Duodenal mucosa (tissue), 2 donors: ENCODE measurements at regions not wholly inside any gene's neighbourhood (a gene's known extent, or its start where the extent isn't known, plus 50 kb on each side); places are given as distances from the start of the nearest gene placed in this dataset.

Experiments used
- H3K27ac ChIP-seq: one replicate; pipeline ENCODE4 v1.7.0; 2013; ENCODE audit warnings: low read depth, low read length
- H3K27me3 ChIP-seq, 2 donors: one replicate each; pipeline ENCODE4 v1.7.0; 2013; ENCODE audit warnings: low read length in 2 of 2, control low read depth in 1 of 2; ENCODE audit not compliant: insufficient read depth in 2 of 2, control insufficient read depth in 1 of 2
- H3K36me3 ChIP-seq, 2 donors: one replicate each; pipeline ENCODE4 v1.7.0; 2013; ENCODE audit warnings: low read length in 2 of 2, control low read depth in 1 of 2; ENCODE audit not compliant: insufficient read depth in 2 of 2, control insufficient read depth in 1 of 2
- H3K4me1 ChIP-seq, 2 donors: one replicate each; pipeline ENCODE4 v1.7.0; 2013; ENCODE audit warnings: low read length in 2 of 2, control low read depth in 1 of 2; ENCODE audit not compliant: insufficient read depth in 2 of 2, control insufficient read depth in 1 of 2
- H3K4me3 ChIP-seq, 2 donors: one replicate each; pipeline ENCODE4 v1.7.0; 2013; ENCODE audit warnings: low read length in 2 of 2, low read depth in 1 of 2
- H3K9ac ChIP-seq, 2 donors: one replicate each; pipeline ENCODE4 v1.7.0; 2013; ENCODE audit warnings: low read length in 2 of 2, low read depth in 1 of 2
- H3K9me3 ChIP-seq, 2 donors: one replicate each; pipeline ENCODE4 v1.7.0; 2013; ENCODE audit warnings: low read length in 2 of 2, control low read depth in 1 of 2; ENCODE audit not compliant: control insufficient read depth in 1 of 2

DNA sequence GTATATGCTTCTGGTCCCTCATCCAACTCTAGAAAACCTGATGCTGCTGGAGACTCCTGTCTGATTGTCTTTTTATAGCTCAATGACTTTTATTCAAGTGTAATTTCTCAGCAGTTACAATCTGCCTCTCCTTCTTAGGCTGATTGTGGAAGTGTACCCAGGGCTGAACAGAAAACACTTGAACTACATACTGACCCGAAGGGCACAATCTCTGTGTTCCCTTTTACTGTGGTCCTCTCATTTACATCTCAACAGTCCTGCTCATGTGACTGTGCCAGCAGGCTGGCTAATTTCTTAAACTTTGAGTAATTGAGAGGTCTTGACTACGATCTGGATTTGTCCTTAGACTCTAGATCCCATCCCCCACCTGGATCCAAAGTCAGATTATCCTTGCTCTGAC, 863.4 kb downstream of the PDHA2 start:
- H3K9me3 ChIP-seq, result no peaks in the 10 kb centered on the region

DNA sequence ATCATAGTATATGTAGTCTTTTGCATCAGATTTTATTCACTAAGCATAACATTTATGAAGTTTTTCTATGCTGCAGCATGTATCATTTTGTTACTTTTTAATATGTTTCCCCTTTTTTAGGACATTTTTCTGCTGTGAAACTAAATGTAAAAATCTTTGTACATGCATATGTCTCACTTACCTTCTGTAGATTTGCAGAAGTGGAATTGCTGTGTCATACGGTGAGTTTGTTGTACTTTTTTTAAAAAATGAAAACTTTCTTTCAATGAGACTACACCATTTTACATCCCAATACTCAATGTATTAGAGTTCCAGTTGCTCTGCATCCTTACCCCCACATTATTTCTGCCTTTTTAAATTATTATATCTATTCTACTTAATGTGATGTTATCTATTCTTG, 868.9 kb downstream of the PDHA2 start:
- H3K9ac ChIP-seq, result no peak overlapping the region
- H3K27me3 ChIP-seq, result no peaks in the 10 kb centered on the region
- no peak overlapping the region for H3K4me3 ChIP-seq
- H3K9me3 ChIP-seq, result no peaks in the 10 kb centered on the region
- no peak overlapping the region for H3K27ac ChIP-seq
- H3K36me3 ChIP-seq, result no peaks in the 10 kb centered on the region
- no peaks in the 10 kb centered on the region for H3K4me1 ChIP-seq

More for the DNA sequence above, 863.4 kb downstream of the PDHA2 start:
- H3K4me3 ChIP-seq, result no peak overlapping the region
- H3K4me1 ChIP-seq, result no peaks in the 10 kb centered on the region
- H3K27ac ChIP-seq, result no peak overlapping the region
- H3K36me3 ChIP-seq, result no peaks in the 10 kb centered on the region
- no peaks in the 10 kb centered on the region for H3K27me3 ChIP-seq
- no peak overlapping the region for H3K9ac ChIP-seq

DNA sequence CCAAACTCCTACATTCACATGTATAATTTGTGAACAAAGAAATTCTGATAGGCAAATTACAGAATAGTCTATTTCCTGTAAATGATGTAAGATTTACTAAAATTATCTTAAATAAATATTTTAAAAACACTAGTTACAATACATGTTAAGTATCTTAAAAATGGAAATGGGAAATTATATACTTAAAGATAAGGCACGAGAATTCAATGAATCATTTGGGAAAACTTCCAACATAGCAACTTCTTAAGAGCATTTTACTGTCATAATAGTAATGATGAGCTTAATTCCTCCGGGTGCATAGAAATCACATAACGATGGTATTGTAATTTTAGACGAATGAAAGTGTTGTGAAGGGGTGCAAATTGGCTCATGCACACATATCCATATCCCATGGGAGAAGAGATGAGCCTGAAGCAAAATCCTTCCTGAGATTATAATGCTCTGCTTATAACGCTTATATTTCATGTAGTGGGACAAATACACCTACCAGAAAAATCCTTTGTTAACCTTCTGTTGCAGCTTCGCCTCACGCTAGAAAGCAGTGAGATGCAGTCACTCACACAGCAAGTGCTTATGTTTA, 873.5 kb downstream of the PDHA2 start:
- H3K27ac ChIP-seq, result no peak overlapping the region
- no peak overlapping the region for H3K9ac ChIP-seq
- H3K4me3 ChIP-seq, result no peak overlapping the region
- H3K4me1 ChIP-seq, result no peaks in the 10 kb centered on the region
- no peaks in the 10 kb centered on the region for H3K27me3 ChIP-seq
- no peaks in the 10 kb centered on the region for H3K9me3 ChIP-seq
- no peaks in the 10 kb centered on the region for H3K36me3 ChIP-seq

DNA sequence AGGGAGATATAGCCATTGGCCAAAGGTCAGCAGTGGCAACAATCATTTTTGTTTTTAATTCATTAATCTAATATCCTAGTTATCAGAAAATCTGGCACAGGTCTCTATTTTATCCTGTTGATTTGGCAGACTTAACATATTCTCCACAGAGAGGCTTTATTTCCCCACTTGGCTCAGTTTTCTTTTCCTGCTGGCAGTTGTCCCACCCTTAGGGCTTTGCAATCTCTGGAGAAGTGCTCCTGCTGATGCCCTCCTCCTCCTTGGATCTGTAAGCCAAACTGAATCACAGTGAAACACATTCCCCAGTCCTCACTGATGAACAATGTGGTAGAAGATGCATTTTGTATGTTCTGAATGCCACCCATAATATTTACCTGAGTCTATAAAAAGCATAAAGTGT, 889.7 kb downstream of the PDHA2 start:
- peaks cover 0 to 4% of the 10 kb centered on the region in 2 donors for H3K9me3 ChIP-seq
- no peak overlapping the region for H3K27ac ChIP-seq
- H3K27me3 ChIP-seq, result no peaks in the 10 kb centered on the region
- H3K4me1 ChIP-seq, result no peaks in the 10 kb centered on the region
- H3K4me3 ChIP-seq, result no peak overlapping the region
- H3K36me3 ChIP-seq, result no peaks in the 10 kb centered on the region
- H3K9ac ChIP-seq, result no peak overlapping the region

DNA sequence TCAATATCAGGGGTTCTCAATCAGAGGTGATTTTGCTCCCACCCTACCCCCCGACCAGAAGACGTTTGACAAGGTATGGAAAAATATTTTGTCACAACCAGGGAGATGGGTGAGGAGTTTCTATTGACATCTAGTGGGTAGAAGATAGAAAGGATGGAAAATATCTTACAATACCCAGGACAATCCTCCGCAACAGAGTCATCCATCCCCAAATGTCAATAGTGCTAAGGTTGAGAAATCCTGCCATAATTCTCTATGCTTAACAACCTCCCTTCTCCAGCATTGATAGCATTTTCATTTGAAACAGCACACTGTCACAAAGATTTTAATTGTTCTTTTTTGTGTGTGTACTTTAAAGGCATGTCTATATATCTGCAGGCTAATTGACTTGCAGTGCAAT, 890.5 kb downstream of the PDHA2 start:
- H3K9me3 ChIP-seq, result peaks cover 0 to 4% of the 10 kb centered on the region in 2 donors
- H3K9ac ChIP-seq, result no peak overlapping the region
- H3K4me3 ChIP-seq, result no peak overlapping the region
- no peaks in the 10 kb centered on the region for H3K36me3 ChIP-seq
- H3K4me1 ChIP-seq, result no peaks in the 10 kb centered on the region
- no peak overlapping the region for H3K27ac ChIP-seq
- no peaks in the 10 kb centered on the region for H3K27me3 ChIP-seq

DNA sequence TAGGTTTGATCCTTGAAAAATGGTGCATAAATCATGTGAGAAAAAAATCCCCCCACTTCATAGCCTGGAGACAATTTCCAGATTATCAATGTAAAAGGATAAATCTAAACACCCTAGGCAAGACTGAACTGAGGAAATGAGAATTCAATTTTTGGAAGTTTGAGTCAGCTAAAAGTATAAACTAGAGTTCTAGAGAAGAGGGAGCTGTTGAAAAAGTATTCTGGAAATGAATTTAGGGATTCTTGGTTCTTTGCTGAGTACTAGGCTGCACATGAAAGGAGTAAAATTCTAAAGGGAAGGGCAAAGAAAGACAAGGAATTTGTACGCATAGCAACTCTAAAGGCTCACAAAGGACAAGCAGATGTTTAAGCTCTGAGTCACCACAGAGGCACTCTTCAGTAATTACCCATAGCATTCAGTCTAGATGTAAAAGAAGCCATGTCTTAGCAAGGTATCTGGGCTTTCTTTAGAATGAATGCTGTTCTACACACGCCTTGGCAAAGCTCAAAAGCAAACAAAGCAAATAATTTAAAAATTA, 896.5 kb downstream of the PDHA2 start:
- no peak overlapping the region for H3K27ac ChIP-seq
- no peaks in the 10 kb centered on the region for H3K27me3 ChIP-seq
- H3K36me3 ChIP-seq, result no peaks in the 10 kb centered on the region
- H3K4me3 ChIP-seq, result no peak overlapping the region
- H3K9ac ChIP-seq, result no peak overlapping the region
- H3K4me1 ChIP-seq, result no peaks in the 10 kb centered on the region
- peaks cover 0 to 3% of the 10 kb centered on the region in 2 donors for H3K9me3 ChIP-seq

DNA sequence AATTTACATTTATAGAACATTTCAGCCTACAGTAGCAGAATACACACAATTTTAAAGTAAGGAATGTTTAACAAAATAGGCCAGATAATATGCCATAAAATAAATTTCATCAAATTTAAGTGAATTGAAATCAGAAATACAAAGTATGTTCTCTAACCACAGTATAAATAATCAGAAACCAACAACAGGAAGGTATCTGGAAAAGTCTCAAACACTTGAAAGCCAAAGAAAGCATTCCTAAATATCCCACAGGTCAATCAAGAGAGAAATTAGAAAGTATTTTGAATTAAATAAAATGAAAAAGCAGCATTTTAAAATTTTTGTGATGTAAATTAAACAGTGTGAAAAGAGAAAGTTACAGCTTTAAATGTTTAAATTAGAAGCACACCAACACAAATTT, 899.2 kb downstream of the PDHA2 start:
- Histone ChIP-seq H3K4me3 (no peak overlapping the region), H3K27ac (no peak overlapping the region), H3K4me1 (no peaks in the 10 kb centered on the region), H3K9me3 (peaks cover 0 to 6% of the 10 kb centered on the region in 2 donors), H3K9ac (no peak overlapping the region), H3K36me3 (no peaks in the 10 kb centered on the region), H3K27me3 (no peaks in the 10 kb centered on the region)

DNA sequence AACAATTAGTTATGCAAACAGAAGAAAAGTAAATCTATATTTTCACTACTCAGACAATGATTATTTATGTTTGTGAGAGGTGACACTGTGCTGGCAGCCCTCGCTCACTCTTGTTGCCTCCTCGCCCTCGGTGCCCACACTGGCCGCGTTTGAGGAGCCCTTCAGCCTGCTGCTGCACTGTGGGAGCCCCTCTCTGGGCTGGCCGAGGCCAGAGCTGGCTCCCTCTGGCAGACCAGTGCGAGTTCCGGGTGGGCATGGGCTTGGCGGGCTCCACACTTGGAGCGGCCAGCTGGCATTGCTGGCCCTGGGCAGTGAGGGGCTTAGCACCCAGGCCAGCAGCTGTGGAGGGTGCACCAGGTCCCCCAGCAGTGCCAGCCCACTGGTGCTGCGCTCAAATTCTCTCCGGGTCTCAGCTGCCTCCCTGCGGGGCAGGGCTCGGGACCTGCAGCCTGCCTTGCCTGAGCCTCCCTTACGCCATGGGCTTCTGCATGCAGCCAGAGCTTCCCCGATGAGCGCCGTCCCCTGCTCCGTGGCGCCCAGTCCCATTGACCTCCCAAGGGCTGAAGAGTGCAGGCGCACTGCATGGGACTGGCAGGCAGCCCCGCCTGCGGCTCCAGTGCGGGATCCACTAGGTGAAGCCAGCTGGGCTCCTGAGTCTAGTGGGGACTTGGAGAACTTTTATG, 902.6 kb downstream of the PDHA2 start:
- Histone ChIP-seq H3K9ac (no peak overlapping the region), H3K27me3 (no peaks in the 10 kb centered on the region), H3K36me3 (no peaks in the 10 kb centered on the region), H3K27ac (no peak overlapping the region), H3K9me3 (peaks cover 0 to 3% of the 10 kb centered on the region in 2 donors), H3K4me3 (no peak overlapping the region), H3K4me1 (no peaks in the 10 kb centered on the region)

DNA sequence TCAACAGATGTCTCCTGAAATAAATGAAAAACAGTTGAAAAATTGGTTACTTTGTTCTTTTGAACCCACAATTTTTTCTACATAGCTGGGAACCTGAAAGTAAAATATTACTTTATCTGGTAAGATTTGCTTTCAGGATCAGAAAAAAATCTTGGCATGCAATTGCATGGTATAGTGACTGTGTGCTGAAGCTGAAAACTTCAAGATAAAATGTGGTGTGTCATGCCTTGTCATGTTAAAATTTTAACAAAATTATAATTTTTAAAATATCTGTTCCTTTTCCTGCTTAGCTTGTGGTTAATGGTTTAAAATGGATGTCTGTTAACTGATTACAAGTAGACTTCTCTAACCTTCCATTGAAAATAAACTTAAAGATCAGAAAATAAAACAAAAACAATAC, 904.8 kb downstream of the PDHA2 start:
- Histone ChIP-seq H3K4me1 (no peaks in the 10 kb centered on the region), H3K9me3 (peaks cover 0 to 3% of the 10 kb centered on the region in 2 donors), H3K27me3 (no peaks in the 10 kb centered on the region), H3K4me3 (no peak overlapping the region), H3K9ac (no peak overlapping the region), H3K36me3 (no peaks in the 10 kb centered on the region), H3K27ac (no peak overlapping the region)

DNA sequence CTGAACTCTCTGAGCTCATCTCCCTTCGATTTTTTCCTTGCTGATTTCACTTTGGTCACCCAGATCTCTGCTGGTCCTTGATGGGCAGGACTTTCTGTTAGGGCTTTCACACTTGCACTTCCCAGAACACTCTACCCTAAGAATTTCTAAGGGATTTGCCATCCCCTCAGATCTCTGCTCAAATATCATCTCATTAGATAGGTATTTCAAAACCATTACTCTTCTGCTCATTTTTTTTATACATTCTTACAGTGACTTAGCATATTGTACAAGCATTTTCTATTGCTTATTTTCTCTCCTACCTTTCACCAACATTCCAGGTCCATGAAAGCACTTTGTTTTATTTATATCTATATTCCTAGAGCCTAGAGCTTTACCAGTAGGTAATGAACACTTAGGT, 913.3 kb downstream of the PDHA2 start:
- H3K4me3 ChIP-seq, result no peak overlapping the region

More for the DNA sequence above, 913.3 kb downstream of the PDHA2 start:
- Histone ChIP-seq H3K36me3 (no peaks in the 10 kb centered on the region), H3K9me3 (no peaks in the 10 kb centered on the region), H3K4me1 (no peaks in the 10 kb centered on the region), H3K27ac (no peak overlapping the region), H3K27me3 (no peaks in the 10 kb centered on the region), H3K9ac (no peak overlapping the region)
